HEK293T (cell line): ENCODE measurements at regions not wholly inside any gene's neighbourhood (a gene's known extent, or its start where the extent isn't known, plus 50 kb on each side); places are given as distances from the start of the nearest gene placed in this dataset.

ENCODE experiments used
- CTCF ChIA-PET: fragments of 350-600 bp; formaldehyde crosslinking; extraction: SDS; loops from one replicate; lab custom pipeline; 2021; ENCODE audit warnings: antibody characterized with exemption, inconsistent platforms; lab: Yijun Ruan, JAX
- POLR2A ChIA-PET: fragments of 350-600 bp; formaldehyde crosslinking; extraction: SDS; loops from one replicate; lab custom pipeline; 2020; ENCODE audit warnings: antibody characterized with exemption, inconsistent platforms; lab: Yijun Ruan, JAX
- DNase-seq: peaks from one replicate; pipeline ENCODE4 v3.0.0; 2012; ENCODE audit warnings: mixed read lengths; ENCODE audit errors: extremely low spot score
- ARNT ChIP-seq: fragments of 450-650 bp; IDR thresholded peaks from 2 replicates; pipeline ENCODE4 v1.6.1; 2017; ENCODE audit warnings: mild to moderate bottlenecking
- BHLHE40 ChIP-seq: fragments of 450-650 bp; IDR thresholded peaks from 2 replicates; pipeline ENCODE4 v1.6.1; 2016; ENCODE audit warnings: mild to moderate bottlenecking, moderate library complexity, borderline replicate concordance
- CTBP1 ChIP-seq: fragments of 450-650 bp; IDR thresholded peaks from 2 replicates; pipeline ENCODE4 v1.6.1; 2016; ENCODE audit warnings: borderline replicate concordance
- ELF4 ChIP-seq: fragments of 450-650 bp; IDR thresholded peaks from 2 replicates; pipeline ENCODE4 v1.6.1; 2017; ENCODE audit warnings: antibody characterized with exemption
- FOXA1 ChIP-seq: fragments of 450-650 bp; IDR thresholded peaks from 2 replicates; pipeline ENCODE4 v1.6.1; 2016; ENCODE audit warnings: mild to moderate bottlenecking
- FOXK2 ChIP-seq: fragments of 450-650 bp; IDR thresholded peaks from 2 replicates; pipeline ENCODE4 v1.6.1; 2016; ENCODE audit warnings: mild to moderate bottlenecking
- FOXM1 ChIP-seq: fragments of 450-650 bp; IDR thresholded peaks from 2 replicates; pipeline ENCODE4 v1.6.1; 2017; ENCODE audit warnings: mild to moderate bottlenecking, borderline replicate concordance
- HDGF ChIP-seq: fragments of 450-650 bp; IDR thresholded peaks from 2 replicates; pipeline ENCODE4 v1.6.1; 2017; ENCODE audit warnings: antibody characterized with exemption, borderline replicate concordance
- L3MBTL2 ChIP-seq: fragments of 450-650 bp; conservative IDR thresholded peaks from 2 replicates; pipeline ENCODE4 v1.6.1; 2016; ENCODE audit warnings: mild to moderate bottlenecking
- LEF1 ChIP-seq: fragments of 450-650 bp; IDR thresholded peaks from 2 replicates; pipeline ENCODE4 v1.6.1; 2017; ENCODE audit warnings: mild to moderate bottlenecking, borderline replicate concordance
- NFRKB ChIP-seq: fragments of 450-650 bp; IDR thresholded peaks from 2 replicates; pipeline ENCODE4 v1.6.1; 2016; ENCODE audit warnings: mild to moderate bottlenecking, moderate library complexity
- SP1 ChIP-seq: fragments of 450-650 bp; IDR thresholded peaks from 2 replicates; pipeline ENCODE4 v1.6.1; 2017
- SUZ12 ChIP-seq: fragments of 450-650 bp; IDR thresholded peaks from 2 replicates; pipeline ENCODE4 v1.6.1; 2016; ENCODE audit warnings: mild to moderate bottlenecking
- TARDBP ChIP-seq: fragments of 450-650 bp; IDR thresholded peaks from 2 replicates; pipeline ENCODE4 v1.6.1; 2016
- ZNF384 ChIP-seq: fragments of 450-650 bp; IDR thresholded peaks from 2 replicates; pipeline ENCODE4 v1.6.1; 2016
- TF ChIP-seq, protein P1 (sequence below): fragments of 450-650 bp; IDR thresholded peaks from 2 replicates; pipeline ENCODE4 v1.6.1; 2016

DNA sequence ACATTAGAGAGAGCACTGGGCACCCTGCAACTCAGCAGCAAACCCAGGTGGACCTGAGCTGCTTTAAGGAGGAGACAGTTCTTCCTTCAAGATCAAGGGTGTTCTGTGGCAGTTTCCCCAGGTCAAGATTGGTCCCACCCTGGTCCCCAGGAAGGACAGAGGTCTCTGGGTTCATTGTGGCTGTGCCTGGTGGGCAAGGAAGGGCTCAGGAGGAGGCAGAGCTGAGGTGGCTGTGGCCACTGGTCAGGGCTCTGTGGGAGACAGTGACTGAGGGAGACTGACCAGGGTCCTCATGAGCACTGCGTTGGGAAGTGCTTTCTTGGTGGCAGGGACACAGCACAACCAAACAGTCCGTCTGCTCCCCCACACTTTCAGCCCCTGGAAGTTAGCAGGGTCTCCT, 141.3 kb downstream of the FCRL5 start:
- ChIA-PET CTCF (no interaction called here), POLR2A (no interaction called here)
- no peak for TF ChIP-seq FOXM1
- TF ChIP-seq SP1, result no peak
- TF ChIP-seq, protein P1, sequence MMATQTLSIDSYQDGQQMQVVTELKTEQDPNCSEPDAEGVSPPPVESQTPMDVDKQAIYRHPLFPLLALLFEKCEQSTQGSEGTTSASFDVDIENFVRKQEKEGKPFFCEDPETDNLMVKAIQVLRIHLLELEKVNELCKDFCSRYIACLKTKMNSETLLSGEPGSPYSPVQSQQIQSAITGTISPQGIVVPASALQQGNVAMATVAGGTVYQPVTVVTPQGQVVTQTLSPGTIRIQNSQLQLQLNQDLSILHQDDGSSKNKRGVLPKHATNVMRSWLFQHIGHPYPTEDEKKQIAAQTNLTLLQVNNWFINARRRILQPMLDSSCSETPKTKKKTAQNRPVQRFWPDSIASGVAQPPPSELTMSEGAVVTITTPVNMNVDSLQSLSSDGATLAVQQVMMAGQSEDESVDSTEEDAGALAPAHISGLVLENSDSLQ, result no peak
- TF ChIP-seq FOXK2, result no peak
- TF ChIP-seq CTBP1, result no peak
- TF ChIP-seq LEF1, result no peak
- TF ChIP-seq BHLHE40, result no peak
- TF ChIP-seq NFRKB, result no peak
- TF ChIP-seq FOXA1, result no peak
- no peak for DNase-seq

DNA sequence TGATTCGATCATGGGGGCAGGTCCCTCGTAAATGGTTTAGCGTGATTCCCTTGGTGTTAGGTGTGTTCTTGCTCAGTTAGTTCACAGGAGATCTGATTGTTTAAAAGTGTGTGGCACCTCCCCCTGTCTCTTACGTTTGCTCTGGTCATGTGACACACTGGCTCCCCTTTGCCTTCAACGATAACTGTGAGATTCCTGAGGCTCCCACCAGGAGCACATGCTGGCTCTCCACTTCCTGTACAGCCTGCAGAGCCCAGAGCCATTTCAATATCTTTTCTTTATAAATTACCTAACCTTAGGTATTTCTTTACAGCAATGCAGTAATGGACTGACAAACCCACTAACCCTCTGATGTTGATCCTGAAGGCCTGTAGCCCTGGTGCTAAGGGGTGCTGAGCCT, 141.9 kb downstream of the FCRL5 start:
- DNase-seq, result no peak
- TF ChIP-seq L3MBTL2 (no peak), LEF1 (no peak), HDGF (no peak), FOXM1 (no peak), CTBP1 (no peak), FOXK2 (no peak), SP1 (no peak), BHLHE40 (no peak), ZNF384 (no peak), ELF4 (no peak)
- POLR2A ChIA-PET, result no interaction called here
- CTCF ChIA-PET, result no interaction called here

DNA sequence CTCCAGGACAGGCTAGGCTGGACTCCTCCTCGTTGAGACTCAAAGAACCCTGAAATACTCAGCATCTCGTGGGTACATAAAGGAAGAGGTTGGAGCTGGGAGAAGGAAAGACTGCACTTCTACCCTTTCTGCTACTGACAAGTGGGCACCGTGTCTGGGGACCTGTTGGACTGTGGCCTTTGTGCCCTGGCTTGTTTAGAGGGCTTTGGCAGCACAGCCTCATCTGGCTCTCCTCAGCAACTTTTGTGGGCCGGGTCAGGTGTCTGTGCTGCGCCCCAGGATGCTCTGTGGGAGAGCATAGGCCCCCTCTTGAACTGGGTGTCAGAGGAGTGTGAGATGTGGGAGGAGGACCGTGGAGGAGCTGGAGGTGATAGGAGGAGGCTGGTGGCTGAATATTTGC, 142.4 kb downstream of the FCRL5 start:
- POLR2A ChIA-PET, result no interaction called here
- DNase-seq, result no peak
- CTCF ChIA-PET, result no interaction called here
- no peak for TF ChIP-seq BHLHE40
- no peak for TF ChIP-seq FOXM1
- no peak for TF ChIP-seq SUZ12
- TF ChIP-seq LEF1, result no peak
- no peak for TF ChIP-seq FOXA1
- TF ChIP-seq ZNF384, result no peak
- no peak for TF ChIP-seq HDGF
- no peak for TF ChIP-seq TARDBP
- no peak for TF ChIP-seq ELF4
- TF ChIP-seq L3MBTL2, result no peak
- no peak for TF ChIP-seq ARNT

DNA sequence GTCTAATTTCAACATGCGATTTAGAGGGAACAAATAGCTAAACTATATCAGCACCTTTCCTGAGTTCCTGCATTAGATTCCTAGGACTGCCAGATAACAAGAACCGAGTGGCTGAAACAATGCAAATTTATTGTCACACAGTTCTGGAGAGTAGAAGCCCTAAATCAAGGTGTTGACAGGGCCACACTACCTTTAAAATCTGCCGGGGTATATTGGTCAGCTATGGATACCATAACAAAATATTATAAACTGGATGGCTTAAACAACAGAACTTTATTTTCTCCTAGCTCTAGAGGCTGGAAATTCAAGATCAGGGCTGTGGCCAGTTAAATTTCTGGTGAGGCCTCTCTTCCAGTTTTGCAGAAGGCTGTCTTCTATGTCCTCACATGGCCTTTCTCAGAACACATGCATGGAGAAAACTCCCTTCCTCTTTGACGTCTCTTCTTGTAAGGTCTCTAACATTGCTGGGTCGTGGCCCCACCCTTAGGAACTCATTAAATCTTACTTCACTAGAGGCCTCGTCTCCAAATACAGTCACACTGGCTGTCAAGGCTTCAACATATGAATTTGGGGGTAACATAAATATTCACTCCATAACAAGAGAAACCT, 144.3 kb downstream of the FCRL5 start:
- TF ChIP-seq ZNF384 (no peak), NFRKB (no peak)
- TF ChIP-seq, protein P1, result no peak
- ChIA-PET CTCF (no interaction called here), POLR2A (no interaction called here)
- DNase-seq, result no peak

DNA sequence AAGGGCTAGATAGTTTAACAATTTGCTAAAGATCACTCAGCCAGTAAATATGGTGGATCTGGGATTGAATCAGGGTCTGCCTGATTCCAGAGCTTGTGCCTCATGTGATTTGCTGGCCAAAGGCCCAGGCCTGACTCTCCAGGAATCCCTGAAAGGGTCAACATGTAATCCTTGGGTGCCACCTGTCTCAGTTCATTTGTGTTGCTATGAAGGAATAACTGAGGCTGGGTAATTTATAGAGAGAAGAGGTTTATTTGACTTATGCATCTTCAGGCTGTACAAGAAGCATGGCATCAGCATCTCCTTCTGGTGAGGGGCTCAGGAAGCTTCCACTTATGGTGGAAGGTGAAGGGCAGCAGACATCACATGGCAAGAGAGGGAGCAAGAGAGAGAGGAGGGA, 144.9 kb downstream of the FCRL5 start:
- DNase-seq, result no peak
- ChIA-PET CTCF (no interaction called here), POLR2A (no interaction called here)
- TF ChIP-seq SP1, result no peak
- no peak for TF ChIP-seq LEF1
- TF ChIP-seq FOXK2, result no peak
- TF ChIP-seq CTBP1, result no peak
- TF ChIP-seq SUZ12, result no peak
- no peak for TF ChIP-seq ZNF384
- TF ChIP-seq BHLHE40, result no peak
- no peak for TF ChIP-seq ARNT
- TF ChIP-seq FOXM1, result no peak
- no peak for TF ChIP-seq NFRKB
- no peak for TF ChIP-seq ELF4
- TF ChIP-seq HDGF, result no peak
- TF ChIP-seq, protein P1, result no peak
- no peak for TF ChIP-seq L3MBTL2
- no peak for TF ChIP-seq TARDBP
- no peak for TF ChIP-seq FOXA1

- DNase-seq, result no peak
- TF ChIP-seq NFRKB (no peak), HDGF (no peak), SP1 (no peak), FOXA1 (no peak)
- ChIA-PET POLR2A (no interaction called here), CTCF (no interaction called here)
Observed at GRCh38 chr1:157405662-157406061, 146.7 kb downstream of the FCRL5 start.

GRCh38 chr1:157404614-157405013, 147.7 kb downstream of the FCRL5 start:
- POLR2A ChIA-PET, result no interaction called here
- no peak for DNase-seq
- no peak for TF ChIP-seq SP1
- no peak for TF ChIP-seq ELF4
- no peak for TF ChIP-seq ARNT
- no peak for TF ChIP-seq FOXA1
- no peak for TF ChIP-seq CTBP1
- TF ChIP-seq L3MBTL2, result no peak
- TF ChIP-seq, protein P1, result no peak
- no peak for TF ChIP-seq SUZ12
- no peak for TF ChIP-seq TARDBP
- TF ChIP-seq FOXK2, result no peak
- no peak for TF ChIP-seq BHLHE40
- no peak for TF ChIP-seq FOXM1
- TF ChIP-seq LEF1, result no peak
- TF ChIP-seq ZNF384, result no peak
- no peak for TF ChIP-seq HDGF
- TF ChIP-seq NFRKB, result no peak
- CTCF ChIA-PET, result no interaction called here
